HG02571 (cell line): ENCODE measurements at regions not wholly inside any gene's neighbourhood (a gene's known extent, or its start where the extent isn't known, plus 50 kb on each side); places are given as distances from the start of the nearest gene placed in this dataset.
"Not testable (repeated sequence)": the region's sequence is repeated elsewhere in the genome, so short reads cannot be mapped to it uniquely, and the experiment has no call there.

Experiments used
- ATAC-seq: cut with Tn5 transposase; IDR thresholded peaks from one replicate; pipeline ENCODE4 v1.9.1; 2021; ENCODE audit warnings: mild to moderate bottlenecking, moderate library complexity; ENCODE audit not compliant: unreplicated experiment

DNA sequence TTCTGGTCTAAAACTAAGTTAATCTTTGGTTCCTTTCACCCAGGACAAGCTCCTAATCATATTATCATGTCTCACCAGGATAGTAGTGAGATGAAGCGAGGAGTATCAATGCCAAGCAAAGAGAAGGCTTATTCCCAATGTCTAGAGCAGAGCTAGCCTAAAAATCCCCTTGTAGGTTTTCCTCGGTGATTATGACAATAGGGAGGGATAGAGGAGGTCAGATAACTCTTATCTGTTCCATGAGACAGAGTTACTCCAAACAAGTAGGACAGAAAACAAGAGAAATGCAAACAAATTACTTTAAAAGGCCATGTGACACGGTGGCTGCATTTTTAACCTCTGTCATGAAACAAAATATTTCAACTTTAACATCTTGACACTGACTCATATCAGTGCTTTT is 623.1 kb downstream of the ADCYAP1 start:
- ATAC-seq: no peak

DNA sequence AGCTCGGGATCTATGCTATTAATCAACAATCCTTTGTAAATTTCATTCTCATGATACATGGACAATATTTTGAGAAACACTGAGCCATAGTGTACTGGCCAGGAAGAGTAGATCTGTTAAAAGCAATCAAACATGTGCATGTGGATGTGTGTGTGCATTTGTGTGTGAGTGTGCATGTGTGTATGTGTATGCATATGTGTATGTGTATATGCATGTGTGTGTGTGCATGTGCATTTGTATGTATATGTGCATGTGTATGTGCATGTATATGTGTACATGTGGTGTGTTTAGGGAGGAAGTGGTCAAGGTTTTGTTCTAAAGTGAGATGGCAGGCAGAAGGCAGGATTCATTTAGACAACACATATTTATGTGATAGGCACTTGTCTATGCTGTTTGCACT is 623.8 kb downstream of the ADCYAP1 start:
- ATAC-seq: no peak

DNA sequence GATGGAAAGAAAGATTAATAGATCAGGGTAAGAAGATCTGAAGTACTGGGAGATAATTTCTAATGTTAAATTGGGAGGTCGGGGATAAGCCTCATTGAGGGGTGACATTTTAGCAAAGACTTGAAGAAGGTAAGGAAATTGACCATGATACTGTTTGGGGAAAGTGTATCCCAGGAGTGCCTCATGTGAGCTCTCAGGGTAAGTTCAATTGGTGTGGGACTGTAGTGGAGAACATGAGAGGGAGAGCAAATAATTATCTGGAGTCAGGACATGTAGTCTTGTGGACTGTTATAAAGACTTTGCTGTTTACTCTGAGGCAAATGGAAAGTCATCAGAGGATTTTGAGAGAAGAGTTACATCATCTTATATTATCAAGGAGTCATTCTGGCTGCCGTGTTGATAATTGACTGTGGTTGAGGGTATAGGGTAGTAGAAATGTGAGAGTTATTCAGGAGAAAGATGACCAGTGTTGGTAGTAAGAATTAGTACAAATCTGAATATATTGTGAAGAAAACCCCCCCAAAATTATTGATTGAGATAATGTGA is 624.4 kb downstream of the ADCYAP1 start:
- ATAC-seq: no peak

DNA sequence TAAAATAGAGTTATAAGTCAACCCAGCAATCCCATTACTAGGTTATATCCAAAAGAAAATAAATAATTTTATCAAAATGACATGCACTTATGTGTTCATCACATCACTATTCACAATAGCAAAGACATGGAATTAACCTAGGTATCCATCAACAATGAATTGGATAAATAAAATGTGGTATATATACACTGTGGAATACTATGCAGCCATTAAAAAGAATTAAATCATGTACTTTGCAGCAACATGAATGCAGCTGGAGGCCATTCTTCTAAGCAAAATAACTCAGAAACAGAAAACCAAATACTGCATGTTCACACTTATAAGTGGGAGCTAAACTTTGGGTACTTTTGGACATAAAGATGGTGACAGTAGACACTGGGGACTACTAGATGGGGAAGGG is 626.0 kb downstream of the ADCYAP1 start:
- ATAC-seq: no peak

DNA sequence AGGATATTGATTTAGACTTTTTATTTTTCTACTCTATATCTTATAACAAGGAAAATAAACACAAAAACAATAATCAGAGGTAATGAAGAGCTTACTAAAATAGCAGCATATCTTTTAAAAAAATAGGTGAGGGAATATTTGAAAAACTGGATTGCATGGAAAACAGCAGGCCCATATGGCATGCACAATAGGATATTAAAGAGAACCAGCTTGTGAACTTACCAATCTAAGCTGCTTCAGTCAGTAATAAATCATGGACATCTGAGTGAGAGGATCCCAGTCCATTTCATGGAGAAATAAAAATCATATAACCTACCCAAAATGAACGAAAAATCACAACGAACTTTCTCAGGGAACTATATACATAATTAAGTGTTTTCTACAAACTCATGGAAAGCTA is 634.6 kb downstream of the ADCYAP1 start:
- no peak for ATAC-seq

DNA sequence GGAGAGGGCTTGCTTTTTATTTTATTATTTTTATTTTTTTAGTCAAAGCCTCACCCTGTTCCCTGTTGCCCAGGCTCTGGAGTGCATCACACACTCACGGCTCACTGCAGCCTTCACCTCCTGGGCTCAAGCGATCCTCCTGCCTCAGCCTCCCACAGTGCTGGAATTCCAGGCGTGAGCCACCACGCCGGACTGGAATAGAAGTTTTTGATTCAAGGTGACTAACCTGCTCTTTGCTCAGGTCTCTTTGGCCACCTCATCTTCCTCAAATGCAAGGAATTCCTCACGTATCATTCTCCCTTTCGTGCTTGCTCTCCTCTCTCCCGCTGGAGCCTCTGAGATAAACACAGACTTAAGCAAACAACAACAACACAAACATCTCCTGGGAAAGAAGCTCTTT is 636.8 kb downstream of the ADCYAP1 start:
- ATAC-seq: no peak

DNA sequence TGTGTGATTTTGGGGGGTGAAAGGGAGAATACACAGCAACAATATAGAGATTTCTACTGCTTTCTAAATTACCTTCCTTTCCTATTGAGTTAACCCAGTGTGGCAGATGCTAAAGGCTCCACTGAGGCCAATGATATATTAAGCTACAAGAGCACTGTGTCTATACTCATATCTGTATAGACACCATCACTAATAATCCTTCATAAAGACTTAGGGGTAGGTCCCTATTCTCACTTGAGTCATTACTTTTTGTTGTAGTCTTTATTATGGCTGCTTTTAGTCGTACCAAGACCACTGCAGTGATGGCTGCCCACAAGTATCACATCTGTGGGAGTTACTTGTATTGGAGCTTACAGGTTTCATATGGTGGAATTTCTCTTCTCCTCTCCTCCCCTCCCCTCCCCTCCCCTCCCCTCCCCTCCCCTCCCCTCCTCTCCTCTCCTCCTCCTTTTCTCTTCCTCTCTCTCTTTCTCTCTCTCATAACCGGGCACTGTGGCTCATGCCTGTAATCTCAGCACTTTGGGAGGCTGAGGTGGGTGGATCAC is 637.6 kb downstream of the ADCYAP1 start:
- ATAC-seq: no peak

DNA sequence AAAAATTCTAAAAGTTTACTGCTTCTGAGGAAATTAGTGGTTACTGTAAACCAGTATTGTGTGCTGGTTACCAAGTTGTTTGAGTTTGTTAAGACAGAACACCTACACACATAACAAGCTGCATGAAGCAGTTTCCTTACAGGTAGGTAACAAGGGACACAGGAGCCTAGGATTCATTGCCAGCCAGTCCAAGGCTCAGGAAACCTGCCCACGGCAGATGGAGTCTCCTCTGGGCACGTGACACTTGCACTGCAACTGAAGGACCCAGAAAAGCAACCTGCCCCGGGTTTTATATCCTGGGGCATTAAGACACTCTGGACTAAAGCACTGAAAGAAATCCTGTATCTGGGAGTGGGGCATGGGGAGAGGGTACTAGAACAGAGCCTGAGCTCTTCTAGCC is 639.3 kb downstream of the ADCYAP1 start:
- ATAC-seq: no peak

DNA sequence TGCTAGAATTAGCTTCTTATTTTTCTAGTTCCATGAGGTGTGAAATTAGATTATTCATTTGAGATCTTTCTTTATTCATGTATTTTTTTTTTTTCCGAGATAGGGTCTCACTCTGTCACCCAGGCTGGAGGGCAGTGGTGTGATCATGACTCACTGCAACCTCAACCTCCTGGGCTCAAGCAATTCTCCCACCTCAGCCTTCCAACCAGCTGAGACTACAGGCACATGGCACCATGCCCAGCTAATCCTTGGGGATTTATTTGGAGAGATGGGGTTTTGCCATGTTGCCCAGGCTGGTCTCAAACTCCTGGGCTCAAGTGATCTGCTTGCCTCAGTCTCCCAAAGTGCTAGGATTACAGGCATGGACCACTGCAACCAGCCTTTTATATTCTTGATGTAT is 653.0 kb downstream of the ADCYAP1 start:
- not testable (repeated sequence) for ATAC-seq

DNA sequence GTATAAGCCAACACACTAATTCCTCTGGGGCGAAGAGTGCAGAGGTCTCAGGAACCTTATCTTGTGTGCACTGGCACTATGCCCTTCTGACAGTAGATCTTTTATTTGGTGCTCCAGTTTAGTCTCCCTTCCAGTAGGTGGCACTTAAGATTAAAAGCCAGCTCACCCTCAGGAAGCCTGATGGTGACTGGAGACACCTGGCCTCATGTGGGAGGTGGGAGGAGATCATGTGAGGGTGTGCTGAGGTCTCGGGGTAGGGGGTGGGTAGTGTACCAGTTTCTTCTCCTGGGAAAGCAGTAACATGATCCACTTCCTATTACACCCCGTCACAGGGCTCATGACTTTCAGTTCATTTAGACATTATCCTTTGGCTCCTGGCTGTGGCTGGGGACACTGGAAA is 654.9 kb downstream of the ADCYAP1 start:
- no peak for ATAC-seq

DNA sequence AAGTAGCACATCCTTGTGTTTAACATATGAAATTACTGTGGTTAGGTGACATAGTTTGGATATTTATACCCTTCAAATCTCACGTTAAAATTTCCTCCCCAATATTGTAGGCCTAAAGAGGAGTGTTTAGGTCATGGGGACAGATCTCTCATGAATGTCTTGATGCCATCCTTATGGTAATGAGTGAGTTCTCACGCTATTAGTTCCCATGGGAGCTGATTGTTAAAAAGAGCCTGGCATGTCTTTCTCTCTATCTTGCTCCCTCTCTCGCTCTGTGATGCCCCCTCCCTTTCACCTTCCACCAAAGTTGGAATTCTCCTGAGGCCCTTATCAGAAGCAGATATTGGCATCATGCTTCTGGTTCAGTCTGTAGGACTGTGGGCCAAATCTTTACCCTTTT is 660.1 kb downstream of the ADCYAP1 start:
- no peak for ATAC-seq

DNA sequence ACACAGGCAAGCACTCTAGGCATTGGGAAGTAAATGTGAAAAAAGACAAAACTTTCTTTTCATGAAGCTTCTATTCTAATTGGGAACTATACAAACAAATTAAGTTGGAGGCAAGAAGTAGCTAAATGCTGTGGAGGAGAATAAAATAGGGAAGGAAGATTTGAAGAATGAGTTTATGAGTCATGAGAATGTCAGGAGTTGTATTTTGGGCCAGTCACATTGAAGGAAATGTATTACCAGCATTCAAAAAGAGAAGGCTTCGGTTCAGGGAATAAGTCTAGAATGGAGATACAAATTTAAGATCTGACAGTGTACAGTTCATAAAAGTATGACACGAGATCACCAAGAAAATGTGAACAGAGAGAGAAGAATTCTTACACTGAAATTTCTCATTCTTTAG is 666.5 kb downstream of the ADCYAP1 start:
- ATAC-seq: no peak

DNA sequence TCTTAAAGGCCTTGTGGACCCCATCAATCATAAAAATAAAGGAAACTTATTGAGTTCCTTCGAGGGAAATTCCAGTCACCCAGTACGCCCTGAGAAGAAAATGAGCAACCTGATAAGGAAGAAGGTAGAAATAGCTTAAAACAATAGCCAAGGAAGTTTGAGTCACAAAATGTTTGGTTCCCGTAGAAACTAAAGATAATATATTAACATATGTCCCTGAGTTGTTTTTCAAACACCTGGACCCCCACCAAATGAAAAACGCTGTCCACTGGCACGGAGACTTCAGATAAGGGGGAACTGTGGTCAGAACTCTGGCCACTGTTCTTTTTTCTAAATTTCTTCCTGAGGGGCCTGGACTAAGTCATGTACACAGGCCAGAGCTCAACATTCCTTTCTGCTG is 669.1 kb downstream of the ADCYAP1 start:
- no peak for ATAC-seq

DNA sequence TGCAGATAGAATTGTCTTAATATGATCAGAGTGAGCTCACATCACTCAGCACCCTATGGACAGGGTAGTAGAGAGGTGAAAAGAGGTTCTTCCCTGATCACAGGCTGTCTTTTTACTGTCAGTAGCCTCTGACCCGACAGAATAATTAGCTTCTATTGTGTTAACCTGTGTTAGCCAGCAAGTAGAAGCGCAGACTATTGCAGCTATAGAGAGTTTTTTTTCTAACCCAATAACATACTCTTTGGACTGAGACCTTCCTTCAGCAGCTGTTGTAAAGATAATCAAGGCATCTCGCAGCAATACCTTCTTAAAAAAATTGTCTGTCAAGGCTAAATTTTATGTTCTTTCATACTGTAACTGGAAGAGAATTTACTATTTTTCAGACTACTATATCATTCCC is 670.4 kb downstream of the ADCYAP1 start:
- ATAC-seq: no peak

DNA sequence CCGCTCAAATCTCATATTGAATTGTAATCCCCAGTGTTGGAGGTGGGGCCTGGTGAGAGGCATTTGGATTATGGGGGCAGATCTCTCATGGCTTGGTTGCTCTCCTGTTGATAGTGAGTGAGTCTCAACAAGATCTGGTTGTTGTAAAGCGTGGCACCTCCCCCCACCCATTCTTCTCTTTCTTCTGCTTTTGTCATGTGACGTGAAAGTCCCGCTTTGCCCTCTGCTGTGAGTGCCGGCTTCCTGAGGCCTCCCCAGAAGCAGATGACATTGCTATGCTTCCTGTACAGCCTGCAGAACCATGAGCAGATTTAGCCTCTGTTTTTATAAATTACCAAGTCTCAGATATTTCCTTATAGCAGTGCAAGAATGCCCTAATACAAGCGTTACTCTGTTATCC is 673.8 kb downstream of the ADCYAP1 start:
- no peak for ATAC-seq

DNA sequence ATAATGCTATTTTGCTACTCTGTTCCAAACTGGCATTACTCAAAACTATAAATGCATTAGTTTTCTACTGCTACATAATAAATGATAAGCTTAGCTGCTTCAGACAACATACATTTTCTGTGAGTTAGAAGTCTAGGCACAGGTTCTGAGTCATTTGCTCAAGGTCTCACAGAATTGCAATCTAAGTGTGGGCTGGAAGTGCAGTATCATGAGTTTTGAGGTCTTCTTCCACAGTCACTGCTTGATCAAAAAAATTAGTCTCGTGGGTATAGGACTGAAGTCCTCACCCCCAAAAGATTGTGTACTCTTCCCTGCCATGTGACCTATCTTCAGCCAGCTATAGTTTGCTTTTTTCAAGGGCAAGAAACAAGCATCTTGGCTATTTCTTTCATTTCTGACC is 676.9 kb downstream of the ADCYAP1 start:
- no peak for ATAC-seq

DNA sequence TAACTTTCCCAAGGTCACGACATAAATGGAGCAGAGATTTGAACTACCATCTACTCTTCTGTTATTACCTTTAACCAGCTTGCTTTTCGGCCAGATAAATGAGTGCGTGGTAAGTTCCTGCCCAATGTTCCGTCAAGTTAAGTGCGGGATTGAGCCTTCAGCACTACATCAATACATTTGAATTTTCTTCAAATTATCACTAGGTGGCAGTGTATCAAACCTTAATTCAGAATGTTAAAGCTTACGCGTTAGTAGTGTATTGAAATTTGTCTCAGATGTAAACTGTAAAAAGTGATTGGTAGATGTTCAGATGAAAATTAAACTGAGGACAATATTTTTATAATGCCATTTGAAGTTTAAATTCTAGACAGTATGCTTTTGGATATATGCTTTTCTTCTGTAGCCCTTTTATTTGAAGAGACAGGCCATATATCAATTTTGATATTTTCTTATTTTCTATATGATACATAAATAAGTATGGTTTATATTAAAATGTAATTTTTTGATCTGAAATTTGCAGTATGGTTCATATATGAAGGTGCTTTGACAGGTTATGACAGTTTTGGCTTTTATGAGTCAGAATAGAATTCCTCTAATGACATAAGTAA is 681.3 kb downstream of the ADCYAP1 start:
- ATAC-seq: no peak

DNA sequence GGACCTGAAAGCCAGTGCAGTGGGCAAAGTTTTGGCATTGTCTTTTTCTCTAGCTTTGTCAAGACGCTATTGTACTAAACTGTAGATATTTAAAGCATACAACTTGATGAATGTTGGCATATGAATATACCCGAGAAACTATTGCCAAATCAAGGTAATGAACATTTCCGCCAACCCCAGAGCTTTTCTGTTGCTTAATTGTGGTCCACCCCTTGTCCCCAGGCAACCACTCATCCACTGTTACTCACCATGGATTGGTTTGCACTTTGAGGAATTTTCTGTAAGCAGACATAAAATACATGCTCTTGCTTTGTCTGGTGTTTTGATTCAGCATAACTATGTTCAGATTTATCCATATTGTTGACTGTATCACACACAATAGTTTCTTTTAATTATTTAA is 688.4 kb downstream of the ADCYAP1 start:
- ATAC-seq: no peak

DNA sequence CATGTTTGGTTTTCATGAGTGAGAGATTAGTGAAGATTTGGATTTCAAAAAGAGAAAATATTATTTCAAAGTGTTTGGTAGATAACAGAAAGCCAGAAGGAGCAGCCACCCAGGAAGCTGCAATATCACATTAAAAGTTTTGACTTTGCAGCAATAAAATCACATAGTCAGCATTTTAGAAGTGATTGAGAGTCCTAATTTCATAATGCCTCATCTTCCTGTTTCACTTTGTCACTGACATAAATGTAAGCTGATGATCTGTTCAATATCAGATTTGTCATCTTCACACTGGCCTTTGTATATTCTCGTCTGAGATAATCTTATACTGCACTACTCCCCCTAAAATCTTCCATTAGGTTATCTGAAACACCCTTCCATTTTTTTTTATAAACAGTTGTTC is 690.5 kb downstream of the ADCYAP1 start:
- ATAC-seq: no peak

DNA sequence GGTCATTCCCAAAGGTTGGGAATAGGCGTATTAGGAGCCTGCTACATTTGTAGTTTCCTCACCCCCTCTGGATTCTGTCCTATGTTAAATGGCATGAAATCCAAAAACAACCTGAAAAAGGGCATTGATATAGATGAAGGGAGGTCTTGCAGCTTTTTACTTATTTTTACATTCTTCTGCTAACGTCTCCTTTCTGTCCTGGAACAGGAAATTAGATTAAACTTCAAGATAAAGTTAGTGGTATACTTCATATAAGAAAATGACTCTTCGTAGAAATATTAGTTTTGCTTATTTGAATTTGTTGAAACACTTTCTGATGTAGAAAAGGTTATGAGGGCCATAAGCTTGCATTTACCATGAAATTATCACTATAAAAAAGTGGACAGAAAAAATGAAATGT is 694.5 kb downstream of the ADCYAP1 start:
- ATAC-seq: no peak

DNA sequence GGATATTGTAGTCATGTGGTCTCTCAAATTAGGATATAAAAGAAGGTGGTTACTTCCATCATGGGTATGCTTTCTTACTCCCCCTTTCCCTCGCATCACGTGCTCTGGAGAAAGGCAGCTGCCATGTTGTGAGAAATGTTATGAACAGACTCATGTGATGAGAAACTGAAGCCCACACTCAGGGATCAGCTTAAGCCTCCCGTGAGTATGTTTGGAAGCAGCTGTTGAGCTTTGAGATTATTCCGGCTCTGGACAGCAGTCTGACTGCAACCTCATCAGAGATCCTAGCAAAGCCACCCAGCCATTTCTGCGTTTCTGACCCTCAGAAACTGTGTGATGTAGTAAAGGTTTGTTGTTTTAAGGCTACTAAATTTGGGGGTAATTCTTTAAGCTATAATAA is 700.1 kb downstream of the ADCYAP1 start:
- no peak for ATAC-seq

DNA sequence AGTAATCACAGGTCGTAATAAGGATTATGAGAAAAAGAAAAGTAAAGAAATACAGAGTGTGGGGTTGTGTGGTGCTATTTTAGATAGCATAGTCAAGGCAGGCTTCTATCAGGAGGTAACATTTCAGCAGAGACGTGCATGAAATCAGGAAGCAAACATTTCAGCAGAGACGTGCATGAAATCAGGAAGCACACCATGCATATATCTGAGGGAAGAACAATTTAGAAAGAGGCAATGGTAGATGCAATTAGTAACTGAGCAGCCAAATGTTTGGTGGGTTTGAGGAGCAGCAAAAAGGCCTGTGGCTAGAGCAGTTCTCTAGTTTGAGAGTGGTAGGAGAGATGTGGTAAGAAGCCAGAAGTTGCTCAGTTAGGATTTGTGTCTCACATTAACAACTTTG is 713.7 kb downstream of the ADCYAP1 start:
- no peak for ATAC-seq

DNA sequence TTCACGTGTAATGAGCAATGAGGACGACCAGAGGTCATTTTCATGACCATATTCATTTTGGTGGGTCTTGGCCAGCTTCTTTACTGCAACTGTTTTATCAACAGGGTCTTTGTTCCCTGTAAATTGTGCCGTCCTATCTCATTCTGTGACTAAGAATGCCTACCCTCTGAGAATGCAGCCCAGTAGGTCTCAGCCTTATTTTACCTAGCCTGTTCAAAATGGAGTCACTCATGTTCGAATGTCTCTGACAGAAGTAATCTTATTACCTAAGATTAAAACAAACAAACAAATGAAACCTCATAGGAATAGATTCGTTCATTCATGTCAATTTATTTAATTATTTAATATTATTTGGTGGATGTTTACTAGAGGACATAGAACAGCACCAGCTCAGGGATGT is 714.8 kb downstream of the ADCYAP1 start:
- no peak for ATAC-seq
